ENCODE measurements at regions not wholly inside any gene's neighbourhood (a gene's known extent, or its start where the extent isn't known, plus 50 kb on each side); places are given as distances from the start of the nearest gene placed in this dataset.

DNA sequence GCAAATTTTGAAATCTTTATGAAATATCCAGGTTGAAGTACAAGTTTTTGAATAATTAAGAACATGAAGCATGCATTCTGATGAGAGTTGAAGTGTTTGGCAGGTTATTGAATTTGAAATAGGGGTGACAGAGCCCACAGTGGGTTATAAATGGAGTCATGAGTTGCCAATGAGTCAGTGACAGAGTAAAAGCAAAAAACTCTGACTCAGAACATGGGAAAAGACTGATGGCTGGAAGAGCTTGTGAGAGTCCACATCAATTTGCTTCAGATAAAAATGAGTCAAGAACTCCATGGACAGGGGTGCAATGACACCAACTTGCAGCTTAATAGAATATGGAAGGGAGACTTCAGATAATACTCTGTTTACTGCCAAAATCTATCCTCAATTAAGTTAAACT, 105.3 kb downstream of the SLC6A15 start:
- TF ChIP-seq EP300 (IDR thresholded peaks at IDR 0.05) = no peak
- TF ChIP-seq, protein P1, sequence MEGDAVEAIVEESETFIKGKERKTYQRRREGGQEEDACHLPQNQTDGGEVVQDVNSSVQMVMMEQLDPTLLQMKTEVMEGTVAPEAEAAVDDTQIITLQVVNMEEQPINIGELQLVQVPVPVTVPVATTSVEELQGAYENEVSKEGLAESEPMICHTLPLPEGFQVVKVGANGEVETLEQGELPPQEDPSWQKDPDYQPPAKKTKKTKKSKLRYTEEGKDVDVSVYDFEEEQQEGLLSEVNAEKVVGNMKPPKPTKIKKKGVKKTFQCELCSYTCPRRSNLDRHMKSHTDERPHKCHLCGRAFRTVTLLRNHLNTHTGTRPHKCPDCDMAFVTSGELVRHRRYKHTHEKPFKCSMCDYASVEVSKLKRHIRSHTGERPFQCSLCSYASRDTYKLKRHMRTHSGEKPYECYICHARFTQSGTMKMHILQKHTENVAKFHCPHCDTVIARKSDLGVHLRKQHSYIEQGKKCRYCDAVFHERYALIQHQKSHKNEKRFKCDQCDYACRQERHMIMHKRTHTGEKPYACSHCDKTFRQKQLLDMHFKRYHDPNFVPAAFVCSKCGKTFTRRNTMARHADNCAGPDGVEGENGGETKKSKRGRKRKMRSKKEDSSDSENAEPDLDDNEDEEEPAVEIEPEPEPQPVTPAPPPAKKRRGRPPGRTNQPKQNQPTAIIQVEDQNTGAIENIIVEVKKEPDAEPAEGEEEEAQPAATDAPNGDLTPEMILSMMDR (IDR thresholded peaks at IDR 0.05) = no peak
- no peak for TF ChIP-seq POLR2AphosphoS5 (IDR thresholded peaks at IDR 0.05)
- TF ChIP-seq POLR2A (IDR thresholded peaks at IDR 0.05) = no peak
- Histone ChIP-seq H3K27ac (no peak overlapping the region), H3K27me3 (no peaks in the 10 kb centered on the region), H3K9me3 (no peaks in the 10 kb centered on the region), H3K4me1 (no peaks in the 10 kb centered on the region), H3K36me3 (no peaks in the 10 kb centered on the region), H3K4me3 (no peak overlapping the region)
- ATAC-seq (ENCODE audit: low FRiP score in 2 of 2) (no peak), DNase-seq (no peak)

DNA sequence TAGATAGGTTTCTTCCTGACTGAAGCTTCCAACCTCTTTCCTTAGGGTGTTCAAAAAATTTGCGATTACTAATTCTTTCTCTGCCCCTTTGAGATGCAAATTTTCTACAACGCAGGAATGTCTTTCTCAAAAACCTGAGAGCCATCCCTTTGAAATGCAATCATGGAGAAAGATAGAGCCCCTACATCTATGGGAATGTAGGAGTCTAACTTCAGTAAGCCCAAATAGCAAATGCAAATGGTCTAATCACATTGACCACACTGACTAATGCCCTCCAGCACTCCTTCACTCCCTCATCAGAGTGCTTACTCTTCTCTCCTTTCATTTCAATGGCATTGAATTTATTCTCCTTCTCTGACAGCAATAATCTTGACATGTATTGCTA, 107.1 kb downstream of the SLC6A15 start:
- Histone ChIP-seq H3K27me3 (no peaks in the 10 kb centered on the region), H3K36me3 (no peaks in the 10 kb centered on the region), H3K4me3 (no peak overlapping the region), H3K9me3 (no peaks in the 10 kb centered on the region), H3K4me1 (no peaks in the 10 kb centered on the region), H3K27ac (no peak overlapping the region)
- TF ChIP-seq, protein P1 (IDR thresholded peaks at IDR 0.05) = no peak
- TF ChIP-seq POLR2A (IDR thresholded peaks at IDR 0.05) = no peak
- TF ChIP-seq POLR2AphosphoS5 (IDR thresholded peaks at IDR 0.05) = no peak
- no peak for TF ChIP-seq EP300 (IDR thresholded peaks at IDR 0.05)
- no peak for DNase-seq
- ATAC-seq (ENCODE audit: low FRiP score in 2 of 2) = no peak
- WGBS, 2 donors = 22 to 28% methylated on average over 2 of the region's 2 CpGs

DNA sequence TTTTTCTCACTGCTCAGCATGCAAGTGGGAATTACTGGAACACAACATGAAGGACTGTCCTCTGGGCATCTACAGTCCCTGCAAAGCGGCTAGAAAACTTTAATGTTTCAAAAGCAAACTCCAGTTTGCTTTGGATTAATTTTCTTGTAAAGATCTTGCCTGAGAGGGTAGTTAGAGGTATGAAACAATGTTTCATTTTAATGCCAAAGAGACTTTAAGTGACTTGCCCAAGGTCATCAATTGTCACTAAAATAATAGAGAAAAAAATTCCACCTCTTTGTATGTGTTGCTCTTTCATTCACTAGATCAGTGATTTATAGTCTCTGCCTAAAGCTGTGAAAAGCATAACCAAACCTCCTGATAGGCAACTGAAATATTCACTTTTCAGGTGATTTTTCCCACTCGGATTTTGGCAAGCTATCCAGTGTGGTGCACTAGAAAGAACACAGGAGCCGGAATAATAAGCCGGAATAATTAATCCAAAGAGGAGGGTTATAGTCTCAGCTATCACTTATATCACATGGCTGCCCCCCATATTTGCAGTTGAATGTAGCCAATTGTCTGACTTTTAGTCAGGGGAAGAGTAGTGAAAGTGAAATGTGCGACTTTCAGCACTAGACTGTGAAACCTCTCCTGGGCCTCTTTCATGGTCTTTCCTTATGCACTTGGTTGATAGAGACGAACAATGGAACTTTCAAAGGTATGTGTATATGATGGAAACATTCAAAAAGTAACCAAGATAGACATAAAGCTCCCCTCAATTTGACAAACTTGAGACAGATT, 107.7 kb downstream of the SLC6A15 start:
- H3K4me1 ChIP-seq = no peaks in the 10 kb centered on the region
- TF ChIP-seq EP300 (IDR thresholded peaks at IDR 0.05) (no peak), POLR2A (IDR thresholded peaks at IDR 0.05) (no peak), POLR2AphosphoS5 (IDR thresholded peaks at IDR 0.05) (no peak)
- TF ChIP-seq, protein P1 (IDR thresholded peaks at IDR 0.05) = no peak
- no peak for ATAC-seq (ENCODE audit: low FRiP score in 2 of 2)
- H3K27ac ChIP-seq = no peak overlapping the region
- no peaks in the 10 kb centered on the region for H3K9me3 ChIP-seq
- H3K27me3 ChIP-seq = no peaks in the 10 kb centered on the region
- no peaks in the 10 kb centered on the region for H3K36me3 ChIP-seq
- no peak overlapping the region for H3K4me3 ChIP-seq
- no peak for DNase-seq
- 74 to 81% methylated on average over 6 of the region's 6 CpGs for WGBS, 2 donors

DNA sequence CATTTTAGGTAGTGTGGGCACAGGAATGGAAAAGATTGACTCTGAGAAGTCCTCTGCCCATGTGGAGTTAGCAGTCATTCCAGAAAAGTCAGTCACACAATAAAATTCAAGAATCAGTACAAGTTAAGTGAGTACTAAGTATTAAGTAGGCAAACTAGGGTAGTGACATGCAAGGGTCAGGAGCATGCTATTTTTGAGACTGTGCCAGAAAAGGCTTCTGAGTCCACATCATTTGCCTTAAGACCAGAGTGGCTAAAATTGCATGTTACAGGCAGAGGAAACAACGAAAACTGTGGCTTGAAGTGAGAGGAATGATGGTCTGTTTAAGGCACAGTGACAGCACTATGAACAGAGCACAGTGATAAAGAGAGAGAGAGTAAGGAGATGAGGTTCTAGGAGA, 108.9 kb downstream of the SLC6A15 start:
- ATAC-seq (ENCODE audit: low FRiP score in 2 of 2) = no peak
- no peak for DNase-seq
- H3K27me3 ChIP-seq = no peaks in the 10 kb centered on the region
- no peaks in the 10 kb centered on the region for H3K36me3 ChIP-seq
- no peaks in the 10 kb centered on the region for H3K4me1 ChIP-seq
- H3K4me3 ChIP-seq = no peak overlapping the region
- H3K9me3 ChIP-seq = no peaks in the 10 kb centered on the region
- TF ChIP-seq POLR2AphosphoS5 (IDR thresholded peaks at IDR 0.05) = no peak
- no peak for TF ChIP-seq POLR2A (IDR thresholded peaks at IDR 0.05)
- TF ChIP-seq, protein P1 (IDR thresholded peaks at IDR 0.05) = no peak
- TF ChIP-seq EP300 (IDR thresholded peaks at IDR 0.05) = no peak
- H3K27ac ChIP-seq = no peak overlapping the region
- WGBS, 2 donors = 36 to 57% methylated on average over 1 of the region's 1 CpG

DNA sequence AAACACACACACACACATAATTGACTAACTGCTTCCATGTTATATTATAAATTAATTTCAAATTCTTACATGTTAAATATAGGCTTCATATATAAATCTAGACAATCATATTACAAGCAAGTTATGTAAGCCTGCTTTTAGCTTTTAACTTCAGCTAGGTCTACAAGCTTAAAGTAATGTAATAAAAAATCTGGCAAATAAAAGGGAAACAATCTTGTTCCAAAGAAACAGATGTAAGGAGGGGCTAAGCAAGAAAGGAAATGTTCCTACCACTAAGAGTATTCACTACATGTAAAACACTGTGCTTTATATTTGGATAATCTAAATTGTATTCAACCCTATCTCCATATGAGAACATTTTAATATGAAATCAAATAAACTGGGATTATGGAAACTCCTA, 110.4 kb downstream of the SLC6A15 start:
- ATAC-seq (ENCODE audit: low FRiP score in 2 of 2) = no peak
- TF ChIP-seq POLR2A (IDR thresholded peaks at IDR 0.05) (no peak), EP300 (IDR thresholded peaks at IDR 0.05) (no peak), POLR2AphosphoS5 (IDR thresholded peaks at IDR 0.05) (no peak)
- TF ChIP-seq, protein P1 (IDR thresholded peaks at IDR 0.05) = no peak
- Histone ChIP-seq H3K9me3 (no peaks in the 10 kb centered on the region), H3K36me3 (no peaks in the 10 kb centered on the region), H3K27me3 (no peaks in the 10 kb centered on the region), H3K27ac (no peak overlapping the region), H3K4me1 (no peaks in the 10 kb centered on the region), H3K4me3 (no peak overlapping the region)
- DNase-seq = no peak

All from upper lobe of left lung (tissue), 6 donors.